ENCODE measurements at regions not wholly inside any gene's neighbourhood (a gene's known extent, or its start where the extent isn't known, plus 50 kb on each side); places are given as distances from the start of the nearest gene placed in this dataset.

- DNase-seq (ENCODE audit: low read depth in 2 of 2) = no peak
These were observed 51.5 kb upstream of the ANTXR2 start for GRCh38 chr4:80124246-80125211.

Measured in stimulated activated CD4-positive, alpha-beta T cell treated with anti-CD3 and anti-CD28 coated beads, Interleukin-15, amount 100 ng/mL, for 48 hours (primary cell).